ENCODE measurements at regions not wholly inside any gene's neighbourhood (a gene's known extent, or its start where the extent isn't known, plus 50 kb on each side); places are given as distances from the start of the nearest gene placed in this dataset.

- TF ChIP-seq ZBTB1 (tag by site-specific recombination; IDR thresholded peaks at IDR 0.05) (no peak), ZBTB8A (tag by site-specific recombination; IDR thresholded peaks at IDR 0.05) (no peak), ZNF26 (tag by site-specific recombination; IDR thresholded peaks at IDR 0.05) (no peak), ZNF518A (tag by site-specific recombination; conservative IDR thresholded peaks at IDR 0.05; ENCODE audit: low read depth) (no peak), ZNF335 (tag by site-specific recombination; conservative IDR thresholded peaks at IDR 0.05) (no peak), ZNF513 (tag by site-specific recombination; IDR thresholded peaks at IDR 0.05) (no peak), ZNF148 (tag by site-specific recombination; IDR thresholded peaks at IDR 0.05; ENCODE audit: borderline replicate concordance) (no peak), CTCF (tag by site-specific recombination; IDR thresholded peaks at IDR 0.05) (no peak), YY1 (tag by site-specific recombination; IDR thresholded peaks at IDR 0.05) (no peak), ZBTB21 (tag by site-specific recombination; IDR thresholded peaks at IDR 0.05) (no peak), ZNF132 (tag by site-specific recombination; IDR thresholded peaks at IDR 0.05; ENCODE audit: borderline replicate concordance) (no peak), REST (tag by site-specific recombination; IDR thresholded peaks at IDR 0.05) (no peak), ZNF580 (tag by site-specific recombination; IDR thresholded peaks at IDR 0.05) (no peak)
Observed at GRCh38 chr19:30221176-30221575, 151.0 kb upstream of the ZNF536 start.
